ENCODE measurements at regions not wholly inside any gene's neighbourhood (a gene's known extent, or its start where the extent isn't known, plus 50 kb on each side); places are given as distances from the start of the nearest gene placed in this dataset.

- Histone ChIP-seq H2AFZ (ENCODE audit: low read length) (no peak overlapping the region), H3K36me3 (ENCODE audit: insufficient read depth, low read length) (peaks cover 6% of the 10 kb centered on the region; the same call in 1 of the 2 replicates), H3K4me3 (ENCODE audit: low read depth, low read length, poor library complexity, severe bottlenecking) (no peak overlapping the region), H3K4me1 (ENCODE audit: insufficient read depth, low read length, poor library complexity, severe bottlenecking) (peaks cover 6% of the 10 kb centered on the region), H3K79me2 (ENCODE audit: insufficient read depth, low read depth, low read length) (no peaks in the 10 kb centered on the region), H4K20me1 (ENCODE audit: insufficient read depth, low read length) (no peaks in the 10 kb centered on the region), H3K27ac (ENCODE audit: low read depth, low read length, poor library complexity, severe bottlenecking) (no peak overlapping the region), H3K9me3 (ENCODE audit: low read length) (peaks cover 8% of the 10 kb centered on the region; the same call in 1 of the 2 replicates), H3K9me2 (ENCODE audit: insufficient read depth, low read length) (no peaks in the 10 kb centered on the region), H3K4me2 (ENCODE audit: low read length) (no peak overlapping the region)
- ChIA-PET CTCF (ENCODE audit: unreplicated experiment) (interaction anchor here (0.8 kb wide), 1 partner anchor 10 kb away, joined by 3 read pairs; no protein-coding TSS in a partner anchor), POLR2A (interaction anchor here (1.0 to 2.3 kb wide), 3 partner anchors 11 to 13 kb away, joined by 3 to 6 read pairs (median 3); no protein-coding TSS in a partner anchor)
- intact Hi-C loops (cut with micrococcal nuclease; ENCODE audit: unreplicated experiment): no loop called here
- no peak for DNase-seq (ENCODE audit: low spot score)
- BruUV-seq (replicated peaks): no TSS peak
- TF ChIP-seq EZH2phosphoT487 (IDR thresholded peaks at IDR 0.05; ENCODE audit: borderline replicate concordance, low read depth, low read length): no peak
- TF ChIP-seq, protein P1, sequence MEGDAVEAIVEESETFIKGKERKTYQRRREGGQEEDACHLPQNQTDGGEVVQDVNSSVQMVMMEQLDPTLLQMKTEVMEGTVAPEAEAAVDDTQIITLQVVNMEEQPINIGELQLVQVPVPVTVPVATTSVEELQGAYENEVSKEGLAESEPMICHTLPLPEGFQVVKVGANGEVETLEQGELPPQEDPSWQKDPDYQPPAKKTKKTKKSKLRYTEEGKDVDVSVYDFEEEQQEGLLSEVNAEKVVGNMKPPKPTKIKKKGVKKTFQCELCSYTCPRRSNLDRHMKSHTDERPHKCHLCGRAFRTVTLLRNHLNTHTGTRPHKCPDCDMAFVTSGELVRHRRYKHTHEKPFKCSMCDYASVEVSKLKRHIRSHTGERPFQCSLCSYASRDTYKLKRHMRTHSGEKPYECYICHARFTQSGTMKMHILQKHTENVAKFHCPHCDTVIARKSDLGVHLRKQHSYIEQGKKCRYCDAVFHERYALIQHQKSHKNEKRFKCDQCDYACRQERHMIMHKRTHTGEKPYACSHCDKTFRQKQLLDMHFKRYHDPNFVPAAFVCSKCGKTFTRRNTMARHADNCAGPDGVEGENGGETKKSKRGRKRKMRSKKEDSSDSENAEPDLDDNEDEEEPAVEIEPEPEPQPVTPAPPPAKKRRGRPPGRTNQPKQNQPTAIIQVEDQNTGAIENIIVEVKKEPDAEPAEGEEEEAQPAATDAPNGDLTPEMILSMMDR (conservative IDR thresholded peaks at IDR 0.05; ENCODE audit: low read length): no peak
Observed at GRCh38 chr5:107257885-107258520, 412.7 kb downstream of the EFNA5 start.

DNA sequence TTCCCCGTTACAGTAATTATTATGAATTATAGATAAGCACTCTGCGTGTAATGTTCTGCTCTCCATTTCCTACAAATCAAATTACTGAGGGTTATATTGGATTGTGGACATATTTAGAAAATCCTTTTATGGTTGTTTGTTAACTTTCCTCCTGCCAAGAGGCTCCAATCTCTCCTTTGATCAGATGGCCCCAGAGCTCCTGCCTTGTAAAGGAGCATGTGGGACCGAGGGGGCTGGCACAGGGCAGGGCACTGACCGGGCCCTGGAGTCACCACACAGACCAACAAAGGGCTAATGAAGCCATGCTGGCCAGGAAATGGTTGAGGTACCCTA is 415.9 kb downstream of the EFNA5 start:
- Histone ChIP-seq H3K27ac (ENCODE audit: low read depth, low read length, poor library complexity, severe bottlenecking) (no peak overlapping the region), H3K4me1 (ENCODE audit: insufficient read depth, low read length, poor library complexity, severe bottlenecking) (peaks cover 3% of the 10 kb centered on the region), H4K20me1 (ENCODE audit: insufficient read depth, low read length) (no peaks in the 10 kb centered on the region), H3K4me3 (ENCODE audit: low read depth, low read length, poor library complexity, severe bottlenecking) (no peak overlapping the region), H3K4me2 (ENCODE audit: low read length) (no peak overlapping the region), H3K9me2 (ENCODE audit: insufficient read depth, low read length) (no peaks in the 10 kb centered on the region), H3K36me3 (ENCODE audit: insufficient read depth, low read length) (no peaks in the 10 kb centered on the region), H2AFZ (ENCODE audit: low read length) (no peak overlapping the region), H3K9me3 (ENCODE audit: low read length) (no peaks in the 10 kb centered on the region), H3K79me2 (ENCODE audit: insufficient read depth, low read depth, low read length) (no peaks in the 10 kb centered on the region)
- ChIA-PET CTCF (ENCODE audit: unreplicated experiment) (interaction anchor here (0.6 kb wide), 1 partner anchor 318 kb away, joined by 3 read pairs; no protein-coding TSS in a partner anchor), POLR2A (interaction anchor here (0.8 to 1.2 kb wide), 2 partner anchors 90 to 104 kb away, joined by 3 read pairs; no protein-coding TSS in a partner anchor)
- BruUV-seq (replicated peaks): no TSS peak
- TF ChIP-seq EZH2phosphoT487 (IDR thresholded peaks at IDR 0.05; ENCODE audit: borderline replicate concordance, low read depth, low read length): no peak
- TF ChIP-seq, protein P1 (conservative IDR thresholded peaks at IDR 0.05; ENCODE audit: low read length): no peak
- no peak for DNase-seq (ENCODE audit: low spot score)
- intact Hi-C loops (cut with micrococcal nuclease; ENCODE audit: unreplicated experiment): loop anchor here (5.0 kb wide), 1 partner anchor 132 kb away; no protein-coding TSS in a partner anchor
